ENCODE measurements at regions not wholly inside any gene's neighbourhood (a gene's known extent, or its start where the extent isn't known, plus 50 kb on each side); places are given as distances from the start of the nearest gene placed in this dataset.

GRCh38 chr6:6886171-6886885 lies 221.4 kb upstream of the RREB1 start:
- TF ChIP-seq POLR2A (IDR thresholded peaks at IDR 0.05) (no peak), CTCF (IDR thresholded peaks at IDR 0.05) (no peak), POLR2AphosphoS5 (IDR thresholded peaks at IDR 0.05) (no peak)
